Inflammatory macrophage treated with lipopolysaccharide for 4 hours (primary cell): ENCODE measurements at regions not wholly inside any gene's neighbourhood (a gene's known extent, or its start where the extent isn't known, plus 50 kb on each side); places are given as distances from the start of the nearest gene placed in this dataset.
A peak's percentile ranks its signal among the peaks of the same experiment; 100 is the strongest.
"Not testable (repeated sequence)": the region's sequence is repeated elsewhere in the genome, so short reads cannot be mapped to it uniquely, and the experiment has no call there.

Experiments used
- DNase-seq: peaks from one replicate; pipeline ENCODE4 v3.0.0-alpha.2; 2020

GRCh38 chr12:75658901-75659823 is 147.8 kb upstream of the KRR1 start:
- DNase-seq, result no peak

GRCh38 chr12:75658286-75658685 is 146.9 kb upstream of the KRR1 start:
- DNase-seq, result no peak

- no peak for DNase-seq
These were observed 146.4 kb upstream of the KRR1 start for GRCh38 chr12:75657831-75658230.

- DNase-seq, result not testable (repeated sequence)
These were observed 145.9 kb upstream of the KRR1 start for GRCh38 chr12:75657354-75657753.

- no peak for DNase-seq
These were observed 145.2 kb upstream of the KRR1 start for GRCh38 chr12:75656648-75657047.

GRCh38 chr12:75656210-75656609 is 144.8 kb upstream of the KRR1 start:
- DNase-seq, result no peak

GRCh38 chr12:75655315-75655806 is 144.0 kb upstream of the KRR1 start:
- no peak for DNase-seq

GRCh38 chr12:75651342-75651695 is 139.9 kb upstream of the KRR1 start:
- DNase-seq, result no peak

GRCh38 chr12:75650595-75651341 is 139.4 kb upstream of the KRR1 start:
- no peak for DNase-seq

GRCh38 chr12:75650100-75650499 is 138.7 kb upstream of the KRR1 start:
- DNase-seq, result no peak

GRCh38 chr12:75648856-75649255 is 137.4 kb upstream of the KRR1 start:
- DNase-seq, result no peak

GRCh38 chr12:75646329-75647210 is 135.2 kb upstream of the KRR1 start:
- DNase-seq, result no peak

- DNase-seq, result no peak
These were observed 133.2 kb upstream of the KRR1 start for GRCh38 chr12:75644472-75645072.

GRCh38 chr12:75643119-75643518 is 131.7 kb upstream of the KRR1 start:
- not testable (repeated sequence) for DNase-seq

GRCh38 chr12:75642226-75642625 is 130.8 kb upstream of the KRR1 start:
- no peak for DNase-seq

- DNase-seq, result peak; percentile 59
These were observed 129.8 kb upstream of the KRR1 start for GRCh38 chr12:75641031-75641780.

- DNase-seq, result no peak
These were observed 127.4 kb upstream of the KRR1 start for GRCh38 chr12:75638792-75639191.

GRCh38 chr12:75636607-75637006 is 125.2 kb upstream of the KRR1 start:
- no peak for DNase-seq

- DNase-seq, result no peak
These were observed 124.4 kb upstream of the KRR1 start for GRCh38 chr12:75635606-75636444.
